HG03097 (cell line): ENCODE measurements at regions not wholly inside any gene's neighbourhood (a gene's known extent, or its start where the extent isn't known, plus 50 kb on each side); places are given as distances from the start of the nearest gene placed in this dataset.

Experiments used
- ATAC-seq: cut with Tn5 transposase; IDR thresholded peaks from one replicate; pipeline ENCODE4 v1.9.1; 2021; ENCODE audit not compliant: unreplicated experiment, low FRiP score

GRCh38 chr18:55840601-55841170 lies 252.7 kb upstream of the TCF4 start:
- no peak for ATAC-seq

GRCh38 chr18:55839343-55839742 lies 251.4 kb upstream of the TCF4 start:
- no peak for ATAC-seq

GRCh38 chr18:55838841-55839240 lies 250.8 kb upstream of the TCF4 start:
- no peak for ATAC-seq

GRCh38 chr18:55838319-55838718 lies 250.3 kb upstream of the TCF4 start:
- no peak for ATAC-seq

GRCh38 chr18:55833543-55833942 lies 245.6 kb upstream of the TCF4 start:
- no peak for ATAC-seq

GRCh38 chr18:55830544-55830943 lies 242.6 kb upstream of the TCF4 start:
- ATAC-seq, result no peak

GRCh38 chr18:55821219-55821618 lies 233.2 kb upstream of the TCF4 start:
- no peak for ATAC-seq

GRCh38 chr18:55819448-55819847 lies 231.5 kb upstream of the TCF4 start:
- ATAC-seq, result no peak

- ATAC-seq, result no peak
These were observed 230.3 kb upstream of the TCF4 start for GRCh38 chr18:55818284-55818683.

GRCh38 chr18:55811925-55812324 lies 223.9 kb upstream of the TCF4 start:
- ATAC-seq, result no peak

GRCh38 chr18:55805666-55806065 lies 217.7 kb upstream of the TCF4 start:
- ATAC-seq, result no peak

- no peak for ATAC-seq
These were observed 207.2 kb upstream of the TCF4 start for GRCh38 chr18:55795101-55795669.

- ATAC-seq, result no peak
These were observed 206.5 kb upstream of the TCF4 start for GRCh38 chr18:55794288-55795052.

GRCh38 chr18:55790296-55790695 lies 202.3 kb upstream of the TCF4 start:
- ATAC-seq, result no peak

GRCh38 chr18:55787536-55788073 lies 199.6 kb upstream of the TCF4 start:
- ATAC-seq, result no peak

- no peak for ATAC-seq
These were observed 198.8 kb upstream of the TCF4 start for GRCh38 chr18:55786651-55787272.

- ATAC-seq, result no peak
These were observed 195.9 kb upstream of the TCF4 start for GRCh38 chr18:55783921-55784320.

- no peak for ATAC-seq
These were observed 193.5 kb upstream of the TCF4 start for GRCh38 chr18:55781481-55781957.

GRCh38 chr18:55780586-55781071 lies 192.6 kb upstream of the TCF4 start:
- ATAC-seq, result no peak

GRCh38 chr18:55779691-55780585 lies 191.9 kb upstream of the TCF4 start:
- ATAC-seq, result no peak
